Gastroesophageal sphincter (tissue), 3 donors: ENCODE measurements at regions not wholly inside any gene's neighbourhood (a gene's known extent, or its start where the extent isn't known, plus 50 kb on each side); places are given as distances from the start of the nearest gene placed in this dataset.

Experiments
- POLR2A ChIP-seq, 2 donors: fragments of 450-650 bp; IDR thresholded peaks; one replicate each; pipeline ENCODE4 v1.6.1; 2017; ENCODE audit warnings: antibody characterized with exemption in 2 of 2, mild to moderate bottlenecking in 2 of 2, moderate library complexity in 1 of 2
- POLR2AphosphoS5 ChIP-seq: sonication (generic); formaldehyde crosslinking; IDR thresholded peaks from one replicate; pipeline ENCODE4 v1.6.1; 2017; ENCODE audit warnings: antibody characterized with exemption
- TF ChIP-seq, protein P1 (sequence below), 4 experiments: fragments of 200-600 bp in 2 of 4; fragments of 450-650 bp in 2 of 4; sonication (generic) in 1 of 4; IDR thresholded peaks; one replicate each; pipeline ENCODE4 v1.5.1; 2017 to 2019; ENCODE audit warnings: antibody characterized with exemption in 4 of 4, mild to moderate bottlenecking in 2 of 4, moderate library complexity in 2 of 4

DNA sequence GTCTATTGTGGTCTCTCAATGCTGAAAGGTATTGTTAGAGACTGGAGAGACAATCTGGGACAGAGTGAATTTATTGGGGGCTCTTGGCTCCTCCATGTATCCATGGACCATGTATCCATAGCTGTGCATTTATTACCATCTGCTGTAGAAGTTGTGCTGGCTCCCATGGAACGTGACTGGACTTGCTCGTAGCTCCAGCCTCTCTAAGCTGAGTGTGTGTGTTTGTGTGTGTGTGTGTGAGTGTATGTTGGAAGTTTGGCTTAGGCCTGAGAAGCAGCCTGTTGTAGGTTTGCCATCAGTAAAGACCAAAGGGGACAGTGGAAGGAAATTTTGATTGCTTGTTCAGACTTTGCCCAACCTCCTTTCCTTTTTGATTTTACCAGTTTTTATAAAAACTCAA is 105.7 kb upstream of the USP24 start:
- TF ChIP-seq, protein P1, sequence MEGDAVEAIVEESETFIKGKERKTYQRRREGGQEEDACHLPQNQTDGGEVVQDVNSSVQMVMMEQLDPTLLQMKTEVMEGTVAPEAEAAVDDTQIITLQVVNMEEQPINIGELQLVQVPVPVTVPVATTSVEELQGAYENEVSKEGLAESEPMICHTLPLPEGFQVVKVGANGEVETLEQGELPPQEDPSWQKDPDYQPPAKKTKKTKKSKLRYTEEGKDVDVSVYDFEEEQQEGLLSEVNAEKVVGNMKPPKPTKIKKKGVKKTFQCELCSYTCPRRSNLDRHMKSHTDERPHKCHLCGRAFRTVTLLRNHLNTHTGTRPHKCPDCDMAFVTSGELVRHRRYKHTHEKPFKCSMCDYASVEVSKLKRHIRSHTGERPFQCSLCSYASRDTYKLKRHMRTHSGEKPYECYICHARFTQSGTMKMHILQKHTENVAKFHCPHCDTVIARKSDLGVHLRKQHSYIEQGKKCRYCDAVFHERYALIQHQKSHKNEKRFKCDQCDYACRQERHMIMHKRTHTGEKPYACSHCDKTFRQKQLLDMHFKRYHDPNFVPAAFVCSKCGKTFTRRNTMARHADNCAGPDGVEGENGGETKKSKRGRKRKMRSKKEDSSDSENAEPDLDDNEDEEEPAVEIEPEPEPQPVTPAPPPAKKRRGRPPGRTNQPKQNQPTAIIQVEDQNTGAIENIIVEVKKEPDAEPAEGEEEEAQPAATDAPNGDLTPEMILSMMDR (IDR thresholded peaks at IDR 0.05) = no peak
- TF ChIP-seq POLR2AphosphoS5 = no peak
- no peak for TF ChIP-seq POLR2A (IDR thresholded peaks at IDR 0.05)
